HL-60/S4 (cell line): ENCODE measurements at regions not wholly inside any gene's neighbourhood (a gene's known extent, or its start where the extent isn't known, plus 50 kb on each side); places are given as distances from the start of the nearest gene placed in this dataset.
"Not testable (repeated sequence)": the region's sequence is repeated elsewhere in the genome, so short reads cannot be mapped to it uniquely, and the experiment has no call there.

ENCODE experiments used
- in situ Hi-C: fragments of 300-500 bp; cut with MboI; formaldehyde crosslinking; loops from 2 replicates; pipeline ENCODE4 v1.14.3; 2022; ENCODE audit warnings: low sequenced_read_pairs

GRCh38 chr19:28166025-28166424 is 1046.9 kb downstream of the UQCRFS1 start:
- in situ Hi-C loops = no loop called here

DNA sequence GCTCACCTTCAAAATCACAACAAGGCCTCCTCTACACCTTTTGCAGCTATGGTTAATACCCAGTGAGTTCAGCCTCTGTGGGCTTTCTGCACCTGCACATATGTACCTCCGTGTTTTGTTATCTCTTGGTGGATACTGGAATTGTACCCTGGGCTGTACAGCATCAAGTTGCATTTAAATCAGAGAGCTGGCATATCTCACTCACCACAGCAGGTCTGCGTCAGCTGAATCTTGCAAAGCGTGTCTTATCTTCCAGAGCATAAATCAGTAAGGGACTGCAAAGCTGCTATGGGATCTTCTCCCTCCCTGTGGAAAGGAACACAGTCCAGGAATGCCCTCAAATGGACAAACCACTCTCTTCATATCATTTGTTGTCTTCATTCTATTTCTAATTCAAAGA is 1048.7 kb downstream of the UQCRFS1 start:
- in situ Hi-C loops = no loop called here

DNA sequence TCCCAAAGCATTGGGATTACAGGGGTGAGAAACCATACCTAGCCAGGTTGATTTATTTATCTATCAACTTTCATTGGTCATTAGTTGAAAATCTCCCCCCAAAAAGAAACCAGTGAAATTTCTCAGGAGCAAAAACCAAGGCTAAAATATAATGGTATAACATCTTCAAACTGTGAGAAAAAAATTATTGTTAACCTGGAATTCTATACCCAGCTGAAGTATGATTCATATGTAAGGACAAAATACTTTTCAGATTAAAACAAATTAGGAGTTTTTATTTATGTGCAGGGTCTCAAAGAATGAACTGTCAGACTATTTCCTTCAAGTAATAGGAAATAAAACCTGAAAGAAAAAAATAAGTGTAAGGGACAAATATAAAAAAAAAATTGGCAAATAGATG is 1053.9 kb downstream of the UQCRFS1 start:
- in situ Hi-C loops = no loop called here

DNA sequence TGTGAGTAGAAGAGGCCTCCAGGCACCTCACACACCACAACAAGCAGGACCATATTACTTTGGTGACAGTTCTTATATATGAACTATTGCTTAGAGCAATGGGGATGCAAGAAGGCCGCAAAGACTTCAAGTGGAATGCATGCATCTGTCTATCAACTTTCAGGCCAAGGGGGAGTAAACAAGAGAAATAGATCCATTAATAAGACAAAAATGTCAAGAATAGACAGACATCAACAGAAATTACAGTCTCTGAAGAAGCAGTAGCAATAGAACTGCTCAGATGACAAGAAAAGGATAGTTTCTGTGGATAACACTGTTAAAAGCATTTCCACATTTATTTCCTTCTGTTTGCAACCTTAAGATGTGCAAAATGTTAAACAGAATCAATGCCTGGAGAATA is 1057.7 kb downstream of the UQCRFS1 start:
- in situ Hi-C loops = no loop called here

GRCh38 chr19:28154077-28154476 is 1058.9 kb downstream of the UQCRFS1 start:
- in situ Hi-C loops = no loop called here

- in situ Hi-C loops = no loop called here
Measured at GRCh38 chr19:28153123-28153522, 1059.8 kb downstream of the UQCRFS1 start.

DNA sequence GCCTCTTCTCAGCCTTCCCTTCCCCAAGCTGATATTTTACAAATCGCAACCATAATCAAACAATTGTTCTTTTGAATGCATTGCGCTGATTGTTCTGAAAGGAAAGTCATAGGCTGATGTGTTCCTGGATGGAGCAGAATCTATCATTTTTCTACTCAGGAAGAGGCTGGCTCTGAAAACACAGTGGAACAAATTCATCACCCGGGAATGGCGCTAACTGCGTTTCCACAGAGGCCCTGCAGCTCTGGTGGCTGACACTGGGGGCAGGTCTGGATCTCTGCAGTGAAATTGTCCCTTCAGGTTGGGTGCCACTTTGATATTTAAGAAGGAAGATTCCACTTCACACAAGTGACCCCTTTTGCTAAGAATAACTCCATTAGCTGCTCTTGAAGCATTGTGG is 1060.8 kb downstream of the UQCRFS1 start:
- in situ Hi-C loops = no loop called here

DNA sequence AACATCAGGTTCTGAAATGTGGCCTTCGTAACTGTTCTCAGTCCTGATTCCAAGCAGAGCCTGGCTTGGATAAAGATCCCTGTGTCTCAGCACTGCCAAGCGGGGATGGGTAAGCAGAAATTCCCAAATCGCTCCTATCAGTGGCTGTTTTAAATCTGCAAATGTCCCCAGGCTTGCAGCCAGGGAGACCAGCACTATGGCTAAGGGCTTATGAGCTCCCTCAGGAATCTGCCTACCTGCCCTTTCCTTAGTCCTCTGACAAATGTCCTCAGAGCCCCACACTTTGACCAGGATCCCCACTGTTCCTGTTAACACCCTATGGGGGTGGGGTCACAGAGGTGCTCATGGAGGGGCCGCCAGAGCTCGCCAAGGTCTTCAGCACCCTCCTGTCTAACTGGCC is 1062.8 kb downstream of the UQCRFS1 start:
- in situ Hi-C loops = no loop called here

DNA sequence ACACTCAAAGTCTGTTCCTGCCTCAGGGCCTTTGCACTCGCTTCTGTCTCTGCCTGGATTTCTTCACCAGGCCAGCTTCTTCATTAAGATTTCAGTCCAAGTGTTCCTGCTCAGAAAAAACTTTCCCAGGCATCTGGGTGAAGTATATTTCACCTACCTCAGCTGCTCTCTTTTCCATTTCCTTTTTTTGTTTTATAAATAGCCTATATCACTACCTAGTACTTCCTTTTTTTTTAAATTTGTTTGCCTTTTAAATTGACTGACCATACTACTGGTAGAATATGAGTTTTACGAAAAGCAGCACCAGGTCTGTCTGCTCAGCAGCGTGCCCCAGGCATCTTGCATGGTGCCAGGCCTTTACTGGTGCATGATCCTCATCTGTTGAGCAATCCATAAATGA is 1064.4 kb downstream of the UQCRFS1 start:
- in situ Hi-C loops = no loop called here

DNA sequence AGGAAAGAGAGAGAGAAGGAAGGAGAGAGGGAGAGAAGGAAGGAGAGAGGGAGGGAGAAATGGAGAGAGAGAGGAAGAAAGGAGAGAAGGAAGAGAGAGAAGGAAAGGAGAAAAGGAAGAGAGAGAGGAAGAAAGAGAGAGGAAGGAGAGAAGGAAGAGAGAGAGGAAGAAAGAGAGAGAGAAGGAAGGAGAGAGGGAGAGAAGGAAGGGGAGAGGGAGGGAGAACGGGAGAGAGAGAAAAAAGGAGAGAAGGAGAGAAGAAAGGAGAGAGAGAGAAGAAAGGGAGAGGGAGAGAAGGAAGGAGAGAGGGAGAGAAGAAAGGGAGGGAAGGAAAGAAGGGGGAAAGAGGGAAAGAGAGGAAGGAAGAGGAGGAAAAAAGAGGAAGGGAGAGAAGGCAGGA is 1070.7 kb downstream of the UQCRFS1 start:
- in situ Hi-C loops = no loop called here

DNA sequence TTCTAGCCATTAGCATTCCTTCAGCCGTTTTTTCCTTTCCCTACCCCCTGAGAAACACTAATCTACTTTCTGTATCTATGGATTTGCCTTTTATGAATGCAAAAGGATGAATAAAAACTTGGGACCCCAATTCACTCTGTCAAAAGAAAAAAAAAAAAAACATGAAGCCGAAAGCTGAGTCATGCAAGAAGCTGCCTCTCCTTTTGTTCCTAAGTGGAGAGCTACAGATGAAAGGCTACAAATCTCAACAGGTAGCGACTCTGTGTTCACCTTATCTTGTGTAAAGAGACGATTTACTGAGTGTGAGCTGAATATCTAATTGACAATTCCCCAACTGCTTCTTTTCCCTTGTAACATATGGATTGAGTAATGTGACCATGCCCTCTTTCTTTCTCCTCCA is 1072.8 kb downstream of the UQCRFS1 start:
- in situ Hi-C loops = no loop called here

GRCh38 chr19:28137772-28138171 is 1075.2 kb downstream of the UQCRFS1 start:
- in situ Hi-C loops = no loop called here

GRCh38 chr19:28136796-28137195 is 1076.2 kb downstream of the UQCRFS1 start:
- in situ Hi-C loops = no loop called here

GRCh38 chr19:28135825-28136224 is 1077.1 kb downstream of the UQCRFS1 start:
- in situ Hi-C loops = no loop called here

GRCh38 chr19:28134311-28134710 is 1078.6 kb downstream of the UQCRFS1 start:
- in situ Hi-C loops = no loop called here

- in situ Hi-C loops = not testable (repeated sequence)
Measured at GRCh38 chr19:28130881-28131280, 1082.1 kb downstream of the UQCRFS1 start.

GRCh38 chr19:28130066-28130511 is 1082.9 kb downstream of the UQCRFS1 start:
- in situ Hi-C loops = no loop called here

- in situ Hi-C loops = no loop called here
Measured at GRCh38 chr19:28128341-28128740, 1084.6 kb downstream of the UQCRFS1 start.

DNA sequence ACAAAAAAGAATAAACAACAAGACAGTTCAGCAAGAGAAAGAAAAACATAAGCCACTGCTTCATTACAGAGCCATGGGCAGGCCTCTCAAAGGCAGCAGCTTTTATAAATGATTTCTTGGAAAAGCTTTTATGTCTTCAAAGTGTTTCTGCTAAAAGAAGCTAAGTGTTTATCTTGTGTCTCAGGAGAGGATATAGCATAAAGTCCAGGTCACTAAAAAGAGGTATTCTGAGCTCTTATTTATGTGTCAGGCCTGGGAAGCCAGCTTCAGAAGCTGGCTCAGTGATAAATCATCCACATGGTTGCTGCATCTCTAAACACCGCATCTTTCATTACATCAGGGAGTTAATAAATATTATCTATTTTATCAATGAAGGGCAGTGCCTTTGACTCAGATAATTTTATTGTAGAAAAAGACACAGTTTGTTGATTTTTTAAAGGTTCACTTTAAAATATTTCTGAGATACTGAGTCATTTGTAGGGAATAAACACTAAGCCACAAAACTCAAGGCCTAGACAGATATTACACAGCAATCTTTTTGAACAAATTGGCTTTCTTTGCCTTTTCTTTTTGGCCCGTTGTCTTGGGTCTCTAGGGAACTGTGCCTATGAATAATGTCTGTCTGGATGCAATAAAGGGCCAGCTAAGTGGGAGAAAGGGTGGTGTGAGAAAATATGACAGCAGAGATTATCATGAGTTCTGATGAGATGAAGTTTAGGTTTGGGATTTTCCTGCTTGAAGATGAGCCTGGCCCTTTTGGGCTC is 1086.6 kb downstream of the UQCRFS1 start:
- in situ Hi-C loops = no loop called here

DNA sequence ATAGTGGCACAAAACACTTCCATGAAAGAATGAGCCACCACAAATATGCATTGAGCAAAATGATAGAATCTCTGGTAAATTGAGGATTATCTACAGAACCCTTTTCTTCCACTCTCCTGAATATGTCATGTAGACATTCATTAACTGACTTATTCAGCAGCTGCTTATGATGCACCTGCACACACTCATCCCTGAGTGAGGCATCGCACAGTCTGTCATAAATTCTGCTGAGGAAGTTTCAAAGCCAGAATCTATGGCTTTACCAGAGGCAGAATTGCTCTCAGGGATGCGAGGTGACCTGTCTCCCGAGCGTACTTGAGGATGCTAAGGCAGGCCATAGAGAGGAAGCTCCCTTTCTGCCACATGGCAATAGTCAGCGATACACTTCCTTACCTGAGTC is 1090.2 kb downstream of the UQCRFS1 start:
- in situ Hi-C loops = no loop called here

DNA sequence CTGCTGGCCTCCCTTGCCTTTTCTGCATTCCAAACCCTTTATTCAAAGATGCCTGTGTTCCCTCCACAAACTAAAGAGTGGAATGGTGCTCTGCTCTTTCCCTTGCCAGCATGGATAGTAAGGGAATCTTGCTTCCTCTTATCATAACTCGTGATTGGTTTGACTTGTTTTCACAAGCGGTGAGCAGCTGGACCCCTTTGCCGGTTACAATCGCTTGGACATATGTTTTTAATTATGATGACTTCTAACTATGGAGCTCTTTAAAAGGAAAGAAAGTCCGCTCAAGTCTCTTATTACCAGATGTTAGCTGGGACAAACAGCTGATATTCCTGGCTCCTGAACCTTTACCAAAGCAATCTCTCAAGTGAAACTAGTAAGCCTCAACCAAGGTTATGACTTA is 1094.7 kb downstream of the UQCRFS1 start:
- in situ Hi-C loops = no loop called here

DNA sequence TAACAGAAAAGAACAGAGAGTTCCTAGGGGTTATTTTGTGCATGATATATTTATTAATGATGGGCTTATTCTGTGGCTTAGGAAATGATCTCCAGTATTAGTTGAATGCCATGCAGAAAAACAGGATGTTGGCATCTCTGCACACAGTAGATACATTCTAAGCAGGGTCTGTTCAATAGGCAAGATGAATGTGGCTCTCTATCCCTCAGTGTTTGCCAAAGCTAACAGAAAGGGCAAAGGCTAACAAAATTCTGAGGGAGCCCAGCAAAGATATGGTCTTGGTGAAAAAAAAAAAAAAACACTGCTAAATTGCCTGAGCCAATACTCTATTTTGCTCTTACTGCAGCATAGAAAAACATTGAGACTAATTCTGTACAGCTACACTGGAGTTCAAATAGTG is 1095.8 kb downstream of the UQCRFS1 start:
- in situ Hi-C loops = no loop called here

- in situ Hi-C loops = not testable (repeated sequence)
Measured at GRCh38 chr19:28116379-28116778, 1096.6 kb downstream of the UQCRFS1 start.
